ENCODE measurements at regions not wholly inside any gene's neighbourhood (a gene's known extent, or its start where the extent isn't known, plus 50 kb on each side); places are given as distances from the start of the nearest gene placed in this dataset.

DNA sequence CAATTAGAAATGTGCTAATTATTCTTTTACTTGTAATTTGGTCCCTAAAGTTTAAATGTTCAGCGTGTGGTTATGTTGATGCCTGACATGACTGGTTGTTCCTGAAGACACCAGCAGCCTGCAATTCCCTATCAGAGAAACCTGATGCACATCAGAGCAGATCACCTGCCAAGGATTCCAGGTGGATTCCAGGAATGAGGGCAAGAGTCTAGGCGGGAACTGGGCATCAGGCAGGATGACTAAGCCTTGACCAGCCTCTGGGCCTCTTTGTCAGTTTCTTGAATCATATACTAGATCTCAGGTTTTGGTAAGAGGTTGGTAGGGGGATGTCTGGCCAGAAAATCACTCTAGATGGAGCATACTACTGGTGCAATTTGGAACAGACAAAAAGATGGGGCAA lies 130.7 kb upstream of the TNR start:
- Histone ChIP-seq H3K4me3 (no peak overlapping the region), H3K27ac (no peak overlapping the region), H3K4me1 (no peaks in the 10 kb centered on the region), H3K27me3 (no peaks in the 10 kb centered on the region), H3K9me3 (no peaks in the 10 kb centered on the region), H3K36me3 (no peaks in the 10 kb centered on the region)
- DNase-seq: no peak
- TF ChIP-seq POLR2AphosphoS5 (IDR thresholded peaks at IDR 0.05): no peak
- no peak for TF ChIP-seq EP300 (IDR thresholded peaks at IDR 0.05; ENCODE audit: low read depth)
- TF ChIP-seq CTCF (IDR thresholded peaks at IDR 0.05): no peak
- TF ChIP-seq POLR2A (IDR thresholded peaks at IDR 0.05): no peak
- in situ Hi-C loops (cut with MboI; ENCODE audit: low pct_ligation_motif_present in 1 of 4, low pct_unique_long_range_greater_than_20kb in 1 of 4, low sequenced_read_pairs in 3 of 4) (no loop called here), intact Hi-C loops (cut with DNase I; ENCODE audit: low total_unique reads) (no loop called here)
- 97% methylated on average over 2 of the region's 2 CpGs; no CpG with 5 or more reads in 1 of the 2 donors for WGBS, 2 donors (ENCODE audit: low coverage in 1 of 2)

- Histone ChIP-seq H3K4me3 (no peak overlapping the region), H3K27me3 (no peaks in the 10 kb centered on the region), H3K9me3 (no peaks in the 10 kb centered on the region), H3K27ac (no peak overlapping the region), H3K36me3 (no peaks in the 10 kb centered on the region), H3K4me1 (no peaks in the 10 kb centered on the region)
- in situ Hi-C loops (cut with MboI; ENCODE audit: low pct_ligation_motif_present in 1 of 4, low pct_unique_long_range_greater_than_20kb in 1 of 4, low sequenced_read_pairs in 3 of 4): no loop called here
- WGBS, 2 donors (ENCODE audit: low coverage in 1 of 2): 38 to 73% methylated on average over 3 to 6 of the region's 6 CpGs
- intact Hi-C loops (cut with DNase I; ENCODE audit: low total_unique reads): no loop called here
- no peak for DNase-seq
- TF ChIP-seq CTCF (IDR thresholded peaks at IDR 0.05): no peak
- no peak for TF ChIP-seq POLR2A (IDR thresholded peaks at IDR 0.05)
- TF ChIP-seq POLR2AphosphoS5 (IDR thresholded peaks at IDR 0.05): no peak
- TF ChIP-seq EP300 (IDR thresholded peaks at IDR 0.05; ENCODE audit: low read depth): no peak
Measured at GRCh38 chr1:175873290-175873935, 130.0 kb upstream of the TNR start.

DNA sequence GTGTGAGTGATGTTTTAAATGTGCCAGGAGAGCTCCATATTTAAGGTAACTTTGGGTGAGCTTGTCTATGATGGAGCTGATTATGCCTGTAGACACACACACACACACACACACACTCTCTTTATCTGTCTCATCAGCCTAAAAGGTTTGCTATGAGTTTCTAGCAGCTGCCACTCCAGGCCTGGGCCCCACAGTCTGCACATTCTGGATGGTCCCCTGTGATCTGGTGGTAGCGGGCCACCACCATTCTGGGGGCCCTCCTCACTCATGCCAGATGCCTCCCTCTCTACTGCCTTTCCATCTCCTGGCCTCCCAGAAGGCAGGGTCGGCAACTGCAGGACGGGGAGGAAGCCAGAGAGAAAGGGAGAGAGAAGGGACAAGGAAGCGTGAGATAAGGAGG lies 129.2 kb upstream of the TNR start:
- WGBS, 2 donors (ENCODE audit: low coverage in 1 of 2): 79 to 89% methylated on average over 3 to 4 of the region's 4 CpGs

GRCh38 chr1:175871647-175872046 lies 128.3 kb upstream of the TNR start:
- DNase-seq: no peak
- intact Hi-C loops (cut with DNase I; ENCODE audit: low total_unique reads): no loop called here
- Histone ChIP-seq H3K4me3 (no peak overlapping the region), H3K4me1 (no peaks in the 10 kb centered on the region), H3K36me3 (no peaks in the 10 kb centered on the region), H3K27ac (no peak overlapping the region), H3K9me3 (no peaks in the 10 kb centered on the region), H3K27me3 (no peaks in the 10 kb centered on the region)
- in situ Hi-C loops (cut with MboI; ENCODE audit: low pct_ligation_motif_present in 1 of 4, low pct_unique_long_range_greater_than_20kb in 1 of 4, low sequenced_read_pairs in 3 of 4): no loop called here
- TF ChIP-seq POLR2A (IDR thresholded peaks at IDR 0.05): no peak
- no peak for TF ChIP-seq CTCF (IDR thresholded peaks at IDR 0.05)
- no peak for TF ChIP-seq POLR2AphosphoS5 (IDR thresholded peaks at IDR 0.05)
- no peak for TF ChIP-seq EP300 (IDR thresholded peaks at IDR 0.05; ENCODE audit: low read depth)
- 80 to 92% methylated on average over 2 to 4 of the region's 4 CpGs for WGBS, 2 donors (ENCODE audit: low coverage in 1 of 2)

More for the DNA sequence above, 129.2 kb upstream of the TNR start:
- H3K27ac ChIP-seq: no peak overlapping the region
- H3K27me3 ChIP-seq: no peaks in the 10 kb centered on the region
- no peaks in the 10 kb centered on the region for H3K4me1 ChIP-seq
- in situ Hi-C loops (cut with MboI; ENCODE audit: low pct_ligation_motif_present in 1 of 4, low pct_unique_long_range_greater_than_20kb in 1 of 4, low sequenced_read_pairs in 3 of 4) (no loop called here), intact Hi-C loops (cut with DNase I; ENCODE audit: low total_unique reads) (no loop called here)
- H3K36me3 ChIP-seq: no peaks in the 10 kb centered on the region
- TF ChIP-seq POLR2A (IDR thresholded peaks at IDR 0.05) (no peak), EP300 (IDR thresholded peaks at IDR 0.05; ENCODE audit: low read depth) (no peak), CTCF (IDR thresholded peaks at IDR 0.05) (no peak), POLR2AphosphoS5 (IDR thresholded peaks at IDR 0.05) (no peak)
- H3K4me3 ChIP-seq: no peak overlapping the region
- no peak for DNase-seq
- no peaks in the 10 kb centered on the region for H3K9me3 ChIP-seq
